GM03348 (cell line): ENCODE measurements at regions not wholly inside any gene's neighbourhood (a gene's known extent, or its start where the extent isn't known, plus 50 kb on each side); places are given as distances from the start of the nearest gene placed in this dataset.
A peak's percentile ranks its signal among the peaks of the same experiment; 100 is the strongest.
"Not testable (repeated sequence)": the region's sequence is repeated elsewhere in the genome, so short reads cannot be mapped to it uniquely, and the experiment has no call there.

Source experiments
- DNase-seq: peaks from one replicate; pipeline ENCODE4 v3.0.0; 2012; ENCODE audit warnings: low spot score

DNA sequence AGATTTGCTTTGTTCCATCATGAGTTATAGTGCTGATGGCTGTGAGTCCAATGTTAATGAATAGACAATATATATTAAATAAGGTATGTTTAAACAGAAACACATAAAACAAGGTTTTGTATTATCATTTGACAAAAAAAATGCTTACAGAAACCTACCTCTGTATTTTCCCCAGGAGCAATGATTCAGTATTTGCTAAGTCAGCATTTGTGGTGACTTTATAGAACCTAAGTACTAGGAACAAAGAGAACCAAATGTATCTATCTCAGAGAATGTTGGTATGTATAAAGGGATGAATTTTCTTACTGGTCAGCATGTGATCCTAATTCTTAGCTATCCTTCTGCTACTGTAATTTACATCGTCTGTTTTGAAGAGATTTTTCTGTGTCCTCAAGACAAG lies 421.5 kb upstream of the SEL1L start:
- DNase-seq, result no peak

DNA sequence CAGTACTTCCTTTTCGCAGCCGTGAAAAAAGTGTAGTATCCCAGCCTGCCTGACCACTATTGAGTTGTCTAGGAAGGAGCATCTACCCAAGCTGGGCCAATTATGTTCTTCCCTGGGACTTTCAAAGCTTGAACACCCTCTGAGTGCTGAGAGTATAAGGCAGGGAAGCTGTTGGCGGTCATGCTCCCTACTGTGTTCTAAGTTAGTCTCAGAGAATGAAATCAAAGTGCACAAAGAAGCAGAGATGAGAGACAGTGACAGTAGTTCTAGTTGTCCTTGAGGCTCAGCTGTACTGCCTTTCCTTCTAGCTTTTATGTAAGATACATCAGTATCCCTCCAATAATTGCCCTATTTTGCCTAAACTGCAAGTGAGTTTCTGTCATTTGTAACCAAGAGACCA lies 427.1 kb upstream of the SEL1L start:
- no peak for DNase-seq

DNA sequence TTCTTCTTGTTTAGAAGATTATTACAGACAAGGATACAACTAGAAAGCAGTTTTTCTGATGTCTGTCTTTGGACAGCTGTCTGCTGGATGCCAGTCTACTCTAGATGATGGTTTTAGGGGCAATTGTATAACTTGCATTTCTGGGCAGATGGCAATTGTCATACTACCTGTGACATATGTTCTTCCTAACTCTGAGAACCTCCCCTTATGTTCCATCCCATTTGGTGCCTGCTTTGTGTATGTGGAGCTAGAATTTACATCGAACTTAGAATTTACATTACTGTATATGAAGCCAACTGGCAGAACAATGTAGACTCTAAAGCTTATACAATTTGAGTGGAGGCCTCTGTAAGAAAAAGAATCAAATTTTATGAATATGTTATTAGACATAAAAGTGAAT lies 430.2 kb upstream of the SEL1L start:
- no peak for DNase-seq

DNA sequence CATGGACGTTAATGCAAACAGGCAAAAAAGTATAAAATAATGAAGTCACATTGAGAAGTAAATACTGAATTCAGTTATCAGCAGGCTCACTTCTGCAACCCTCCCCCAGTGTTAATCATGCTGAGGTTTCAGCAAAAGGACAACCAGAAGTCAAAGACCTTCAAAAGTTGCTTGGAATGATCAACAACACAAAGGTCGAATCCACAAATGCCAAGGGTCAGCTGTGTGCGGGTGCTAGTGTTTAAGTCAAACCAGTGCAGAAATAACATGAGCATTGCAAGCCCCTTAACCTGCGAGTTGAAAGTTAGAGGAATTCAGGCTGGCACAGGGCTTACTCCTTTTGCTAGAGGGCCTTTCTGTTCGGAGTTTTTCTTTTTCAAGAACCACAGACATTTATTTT lies 436.7 kb upstream of the SEL1L start:
- no peak for DNase-seq

DNA sequence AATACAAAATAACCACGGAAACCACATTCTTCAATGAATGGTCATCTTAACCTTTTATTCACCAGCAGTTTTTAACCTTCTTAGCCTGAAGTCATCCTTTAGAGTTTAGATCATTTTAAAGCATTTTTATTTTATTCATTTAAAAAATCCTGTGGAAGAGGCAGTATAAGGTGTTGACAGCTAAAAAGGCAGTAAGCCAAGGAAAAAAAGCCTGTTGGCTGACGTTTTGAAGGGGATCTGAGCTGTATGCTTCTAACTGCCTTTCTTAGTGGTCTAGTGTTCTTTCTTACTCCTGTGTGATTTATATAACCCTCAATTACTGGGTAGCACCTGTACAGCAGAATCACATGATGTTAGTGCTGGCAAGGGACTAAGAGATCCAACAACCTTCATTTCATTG lies 438.3 kb upstream of the SEL1L start:
- no peak for DNase-seq

DNA sequence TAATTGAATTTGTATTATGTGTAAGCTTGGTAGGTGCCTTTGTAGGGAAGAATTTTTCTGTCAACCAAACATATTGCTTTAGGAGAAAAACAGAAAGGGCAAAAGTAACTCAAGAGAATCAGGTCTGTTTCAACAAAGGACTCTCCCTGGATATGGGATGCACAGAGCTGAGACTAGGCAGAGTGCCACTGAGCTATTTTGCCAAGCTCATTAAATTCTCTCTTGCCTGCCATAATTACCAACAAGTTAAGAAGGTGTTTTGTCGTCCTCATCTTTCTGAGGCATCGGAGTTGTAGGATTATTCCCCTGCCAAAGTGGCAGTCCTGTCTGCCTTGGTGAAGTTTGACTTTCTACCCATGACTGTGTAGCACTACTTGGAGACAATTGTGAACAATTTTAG lies 438.9 kb upstream of the SEL1L start:
- DNase-seq, result no peak

DNA sequence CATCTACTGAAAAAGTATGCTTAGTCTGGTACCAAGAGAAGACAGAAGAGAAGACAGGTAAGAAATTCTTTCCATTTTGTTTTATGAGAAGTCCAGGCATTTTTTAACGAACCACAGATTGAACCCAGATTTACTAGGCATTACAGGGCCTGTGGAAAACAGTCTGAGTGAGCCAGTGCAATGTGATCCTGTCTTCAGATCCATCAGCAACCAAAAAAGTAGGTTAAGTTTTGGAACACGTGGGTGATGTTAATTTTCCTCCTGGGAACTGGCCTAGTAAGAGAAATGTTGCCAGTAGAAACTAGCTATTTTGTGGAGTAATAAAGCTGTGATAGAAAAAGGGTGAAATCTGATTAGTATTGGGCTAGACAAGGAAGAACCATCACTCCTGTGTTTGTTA lies 440.9 kb upstream of the SEL1L start:
- DNase-seq, result no peak

DNA sequence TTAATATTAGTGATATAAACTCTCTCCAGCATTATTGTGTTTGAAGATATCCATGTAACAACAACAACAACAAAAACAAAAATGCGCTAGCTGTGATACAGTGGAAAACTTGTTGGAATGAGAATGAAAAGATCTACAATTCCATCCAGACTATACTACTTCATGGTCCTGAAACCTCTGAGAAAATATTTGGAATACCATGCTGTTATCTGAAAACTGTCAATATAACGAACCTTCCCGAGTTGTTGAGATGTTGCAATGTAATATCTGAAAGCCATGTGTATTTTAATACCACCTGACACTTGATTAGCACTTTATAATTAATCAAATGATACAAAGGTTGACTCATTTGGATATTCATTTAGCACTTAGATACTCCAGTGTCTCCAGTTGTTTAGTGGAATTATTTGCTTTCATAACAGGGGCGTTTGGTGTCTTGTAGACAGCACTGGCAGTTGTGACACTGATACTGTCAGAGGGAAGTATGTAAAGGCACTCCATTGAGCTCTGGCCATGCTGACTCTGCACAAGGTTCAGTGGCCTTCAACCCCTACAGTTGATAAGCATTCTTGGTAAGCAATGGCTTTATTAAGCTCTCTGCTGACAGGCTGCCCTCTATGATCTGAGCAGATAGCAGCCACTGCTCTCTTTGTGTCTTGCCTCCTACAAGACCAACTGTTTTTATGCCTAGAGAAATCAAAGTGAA lies 447.1 kb upstream of the SEL1L start:
- no peak for DNase-seq

DNA sequence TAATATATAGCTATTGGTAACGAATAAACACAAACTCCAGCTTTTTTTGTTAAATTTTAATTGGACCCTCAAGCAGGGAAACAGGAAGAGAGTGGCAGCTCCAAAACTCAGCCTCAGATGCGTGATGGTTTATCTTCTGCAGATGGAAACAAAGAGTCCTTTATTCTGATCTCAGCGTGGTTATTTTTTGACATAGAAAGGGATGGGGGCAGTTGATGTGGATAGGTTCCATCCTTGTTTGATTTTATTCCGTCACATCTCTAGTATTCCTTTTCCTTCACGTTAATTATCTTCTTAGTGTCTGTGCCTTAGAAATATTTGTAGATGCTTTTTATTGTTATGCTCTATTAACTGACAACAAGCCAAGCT lies 447.6 kb upstream of the SEL1L start:
- no peak for DNase-seq

DNA sequence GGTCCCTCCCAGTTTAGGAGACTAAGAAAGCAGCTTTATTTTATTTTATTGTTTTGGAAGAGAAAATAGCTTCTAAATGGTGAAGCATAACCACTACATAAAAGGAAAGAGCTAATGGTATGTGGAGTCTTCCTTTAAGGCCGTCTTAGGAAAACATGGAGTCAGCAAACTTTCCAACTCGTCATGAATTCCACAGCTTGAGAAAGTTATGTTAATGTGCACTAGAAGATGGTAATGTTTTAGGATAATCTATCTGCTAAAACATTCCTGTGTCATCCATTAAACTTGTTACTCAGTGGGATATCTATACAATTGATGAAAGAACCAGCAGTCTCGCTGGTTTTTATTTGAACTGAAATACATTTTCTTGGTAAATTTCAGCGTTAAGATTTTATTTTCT lies 448.4 kb upstream of the SEL1L start:
- DNase-seq, result no peak

DNA sequence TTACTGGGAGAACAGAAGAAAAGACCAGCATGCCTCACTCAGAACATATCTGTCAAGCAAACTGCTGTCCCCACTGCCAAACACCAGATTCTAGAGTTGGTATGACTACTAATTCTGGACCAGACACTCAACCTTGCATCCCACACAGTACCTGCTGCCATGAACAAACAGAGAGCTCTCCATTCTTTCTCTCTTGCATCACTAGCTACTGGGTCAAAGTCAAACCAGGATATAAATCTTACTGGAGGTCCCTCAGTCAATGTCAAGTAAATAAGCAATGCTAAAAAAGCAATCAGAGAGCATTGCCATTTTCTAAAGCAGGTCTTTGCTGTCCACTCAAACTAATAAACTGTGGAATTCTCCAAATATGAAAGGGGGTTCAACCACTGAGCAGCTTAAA lies 452.4 kb upstream of the SEL1L start:
- no peak for DNase-seq

DNA sequence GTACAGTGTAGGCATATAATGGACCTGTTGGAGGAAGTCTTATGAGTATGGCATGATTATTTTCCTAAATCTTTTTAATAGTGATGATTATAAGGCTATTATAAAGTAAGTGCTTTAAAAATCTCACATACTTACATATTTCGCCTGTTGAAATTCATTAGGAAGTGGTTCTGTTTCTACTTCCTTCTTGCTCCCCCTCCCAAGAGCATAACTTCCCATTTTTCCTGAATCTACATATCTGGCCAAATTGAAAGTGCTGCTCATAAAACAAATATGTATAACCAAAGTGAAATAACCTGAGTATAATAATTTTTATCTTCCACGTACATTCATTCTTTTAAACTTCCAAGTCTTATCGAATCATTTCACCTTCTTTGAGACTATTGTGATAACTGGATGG lies 455.6 kb upstream of the SEL1L start:
- DNase-seq, result no peak

DNA sequence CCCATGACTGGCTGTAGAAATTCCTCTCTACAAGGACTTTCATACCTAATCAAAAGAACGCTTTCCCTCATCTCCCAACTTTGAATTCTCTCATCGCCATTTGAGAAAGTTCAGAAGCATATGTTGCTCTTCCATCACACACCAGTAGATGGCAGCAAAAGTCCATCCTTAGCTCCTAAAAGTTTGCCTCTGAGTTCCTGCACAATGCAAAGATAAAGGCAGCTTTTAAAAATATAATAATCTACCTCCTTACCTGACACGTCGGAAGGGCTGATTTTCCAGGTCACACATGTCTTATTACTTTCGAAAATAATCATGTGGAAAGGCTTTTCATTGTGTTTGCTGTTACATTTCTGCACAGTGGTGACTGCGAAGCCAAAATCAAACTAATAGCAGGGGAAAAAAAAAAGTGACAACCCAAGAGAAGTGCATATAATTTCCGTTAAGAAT lies 456.7 kb upstream of the SEL1L start:
- peak; percentile 60 for DNase-seq

DNA sequence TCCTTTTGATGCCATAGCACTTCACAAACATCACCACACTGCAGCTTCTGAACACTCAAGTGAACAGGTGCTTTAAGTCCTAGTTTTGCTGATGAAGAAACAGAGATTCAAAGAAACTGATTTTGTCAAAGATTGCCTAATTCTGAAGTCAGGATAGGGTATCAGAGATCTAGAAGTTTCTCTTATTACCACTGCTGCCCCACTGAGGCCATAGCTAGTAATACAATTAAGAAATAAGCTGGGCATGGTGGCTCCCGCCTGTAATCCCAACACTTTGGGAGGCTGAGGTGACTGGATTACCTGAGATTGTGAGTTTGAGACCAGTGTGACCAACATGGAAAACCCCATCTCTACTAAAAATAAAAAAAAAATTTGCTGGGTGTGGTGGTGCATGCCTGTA lies 458.3 kb upstream of the SEL1L start:
- DNase-seq, result peak; percentile 5

DNA sequence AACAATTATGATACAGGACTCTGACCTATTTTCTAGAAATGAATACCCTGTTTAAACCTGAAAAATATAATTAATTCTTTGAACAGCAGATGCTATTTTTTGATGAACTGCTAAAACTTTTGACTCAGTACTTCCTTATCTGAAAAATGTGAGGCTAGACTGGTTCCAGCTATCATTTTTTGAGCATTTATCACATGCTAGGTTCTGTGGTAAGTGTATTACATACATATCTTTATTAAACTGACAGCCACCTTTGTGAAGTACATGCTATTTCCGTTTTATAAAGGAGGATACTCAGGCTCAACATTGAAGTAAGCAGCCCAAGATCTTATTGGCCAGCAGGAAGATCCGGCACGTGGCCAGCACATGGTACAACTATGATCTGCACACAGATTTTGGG lies 459.8 kb upstream of the SEL1L start:
- no peak for DNase-seq

DNA sequence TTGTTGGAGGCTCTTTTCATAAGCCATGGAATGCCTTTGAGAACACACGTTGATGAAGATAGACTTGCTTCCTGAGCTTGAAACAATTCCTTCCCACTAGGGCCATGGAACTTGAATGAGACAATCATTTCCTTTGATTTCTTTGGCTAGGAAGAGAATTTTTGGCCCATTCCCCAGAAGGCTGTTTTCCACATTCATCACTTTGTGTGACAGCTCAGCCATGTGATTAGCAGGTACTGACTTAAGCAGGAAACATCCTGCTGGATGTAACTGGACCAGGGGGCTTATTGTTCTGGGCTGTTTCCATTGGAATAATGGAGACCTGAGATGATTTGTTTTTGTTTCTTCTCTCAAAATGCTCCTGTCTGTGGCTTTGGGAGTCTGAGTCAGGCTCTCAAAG lies 469.8 kb upstream of the SEL1L start:
- no peak for DNase-seq

DNA sequence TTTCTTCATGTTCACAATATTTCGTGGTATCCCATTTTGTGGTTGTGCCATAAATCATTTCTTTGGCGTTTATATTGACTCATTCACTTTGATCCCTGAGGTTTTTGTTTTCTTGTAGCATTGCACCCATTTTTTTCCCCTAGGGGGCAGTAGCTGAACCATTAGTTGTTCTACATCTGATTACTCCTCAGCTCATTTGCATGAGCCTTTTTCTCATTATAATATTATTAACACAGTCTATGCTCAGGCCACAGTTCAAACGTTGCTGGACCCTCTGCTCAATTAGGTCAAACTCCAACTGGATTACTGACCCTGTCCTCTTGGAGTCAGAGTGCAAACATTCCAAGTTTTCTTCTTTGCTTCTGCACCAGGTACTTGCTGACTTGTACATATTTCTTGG lies 475.4 kb upstream of the SEL1L start:
- no peak for DNase-seq

DNA sequence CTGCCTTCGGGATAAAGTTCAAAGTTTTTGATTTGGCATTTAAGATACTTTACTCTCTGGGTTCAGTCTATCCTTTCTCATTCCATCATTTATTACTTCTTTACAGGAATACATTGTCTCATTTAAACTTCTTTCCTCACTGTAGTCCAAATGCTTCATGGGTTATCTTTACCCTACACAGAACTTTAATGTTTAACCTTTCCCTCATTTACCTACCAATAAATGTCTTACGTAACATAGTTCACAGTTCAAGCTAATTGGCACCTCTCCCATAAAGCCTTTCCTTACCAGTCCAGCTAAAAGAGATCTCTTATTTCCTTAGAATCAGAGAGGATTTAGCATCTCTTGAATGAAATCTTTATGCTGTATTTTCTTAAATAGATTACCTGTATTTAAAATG lies 476.3 kb upstream of the SEL1L start:
- no peak for DNase-seq

DNA sequence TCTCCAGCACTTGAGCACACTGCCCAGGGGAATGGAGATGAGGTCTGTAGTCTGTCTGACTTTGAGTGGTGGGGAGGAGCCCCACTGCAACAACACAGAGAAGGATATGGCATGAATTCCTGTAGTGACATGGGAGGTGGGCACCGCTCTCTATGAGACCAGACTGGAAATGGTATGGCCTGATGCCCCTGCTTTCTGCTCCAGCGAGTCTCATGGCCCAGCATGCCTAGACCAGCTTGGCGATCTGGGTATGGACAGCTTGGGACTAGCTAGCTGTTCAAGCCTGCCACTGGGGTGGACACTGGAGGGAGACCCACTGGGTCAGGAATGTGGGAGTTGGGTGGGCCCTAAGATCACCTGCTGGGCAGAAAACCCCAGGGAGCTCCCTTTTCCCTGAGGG lies 477.8 kb upstream of the SEL1L start:
- no peak for DNase-seq

DNA sequence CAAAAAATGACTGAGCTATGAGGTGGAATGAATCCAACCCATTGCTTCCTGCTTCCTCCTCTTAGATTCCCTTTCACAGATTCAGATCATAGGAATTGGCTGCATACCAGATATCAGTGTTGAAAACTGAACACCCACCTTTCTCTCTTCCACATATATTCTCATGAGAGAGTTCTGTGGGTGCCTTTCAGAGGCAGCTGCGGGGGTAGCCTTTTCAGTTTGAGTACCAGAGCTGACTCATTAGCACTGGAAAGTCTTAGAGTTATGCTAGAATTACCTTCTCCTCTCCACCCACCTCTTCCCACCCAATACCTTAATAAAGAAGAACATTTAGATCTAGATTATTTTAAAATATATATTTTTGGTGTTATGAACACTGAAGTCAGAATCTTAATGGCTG lies 495.4 kb upstream of the SEL1L start:
- DNase-seq, result no peak

DNA sequence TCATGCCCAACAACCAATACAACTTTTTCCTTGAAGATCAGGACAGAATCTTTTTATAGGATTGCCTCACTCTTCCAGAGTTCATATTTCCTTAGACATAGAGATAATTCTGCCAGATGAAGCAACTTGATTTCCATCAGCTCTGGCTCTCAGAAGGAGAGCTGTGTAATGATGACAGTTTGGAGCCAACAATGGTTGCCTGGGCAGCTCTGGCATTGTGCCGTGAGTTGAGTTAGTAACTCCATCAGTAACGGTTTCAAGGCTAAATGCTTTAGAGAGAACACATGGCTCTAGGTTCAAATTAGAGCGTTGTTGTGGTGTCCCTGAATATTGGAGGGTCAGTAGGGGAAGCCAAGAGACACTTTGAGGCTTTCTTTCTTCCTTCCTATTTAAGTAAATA lies 501.7 kb upstream of the SEL1L start:
- DNase-seq, result no peak

DNA sequence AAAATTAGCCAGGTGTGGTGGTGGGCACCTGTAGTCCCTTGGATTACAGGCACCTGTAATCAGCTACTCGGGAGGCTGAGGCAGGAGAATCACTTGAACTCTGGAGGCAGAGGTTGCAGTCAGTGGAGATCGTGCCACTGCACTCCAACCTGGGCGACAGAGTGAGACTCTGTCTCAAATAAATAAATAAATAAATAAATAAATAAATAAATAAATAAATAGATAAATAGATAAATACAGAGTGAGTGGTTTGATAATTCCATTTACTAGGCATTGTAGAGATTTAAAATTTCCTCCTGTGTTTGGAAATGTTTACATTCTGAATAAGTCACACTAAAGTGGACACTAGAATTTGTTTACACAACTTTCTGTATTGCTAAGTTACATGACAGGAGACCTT lies 504.4 kb upstream of the SEL1L start:
- not testable (repeated sequence) for DNase-seq

DNA sequence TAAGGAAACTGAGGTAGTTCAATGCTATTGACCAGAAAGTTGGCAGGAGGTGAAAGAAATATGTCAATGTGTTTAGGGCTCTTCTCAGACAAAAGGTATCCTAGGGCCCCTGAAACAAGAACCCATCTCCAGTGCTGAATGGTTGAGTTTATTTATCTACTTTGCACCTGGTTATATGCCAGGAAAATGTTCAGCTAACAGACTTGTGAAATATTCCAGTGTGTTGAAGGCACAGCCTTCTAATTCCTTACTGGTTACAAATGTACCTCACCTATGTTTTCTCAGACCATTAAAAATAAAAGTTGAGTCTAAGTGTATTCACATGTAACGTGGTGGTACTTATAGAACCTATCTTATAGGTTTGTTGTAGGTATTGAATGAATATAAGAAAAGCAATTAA lies 511.7 kb upstream of the SEL1L start:
- DNase-seq, result no peak

DNA sequence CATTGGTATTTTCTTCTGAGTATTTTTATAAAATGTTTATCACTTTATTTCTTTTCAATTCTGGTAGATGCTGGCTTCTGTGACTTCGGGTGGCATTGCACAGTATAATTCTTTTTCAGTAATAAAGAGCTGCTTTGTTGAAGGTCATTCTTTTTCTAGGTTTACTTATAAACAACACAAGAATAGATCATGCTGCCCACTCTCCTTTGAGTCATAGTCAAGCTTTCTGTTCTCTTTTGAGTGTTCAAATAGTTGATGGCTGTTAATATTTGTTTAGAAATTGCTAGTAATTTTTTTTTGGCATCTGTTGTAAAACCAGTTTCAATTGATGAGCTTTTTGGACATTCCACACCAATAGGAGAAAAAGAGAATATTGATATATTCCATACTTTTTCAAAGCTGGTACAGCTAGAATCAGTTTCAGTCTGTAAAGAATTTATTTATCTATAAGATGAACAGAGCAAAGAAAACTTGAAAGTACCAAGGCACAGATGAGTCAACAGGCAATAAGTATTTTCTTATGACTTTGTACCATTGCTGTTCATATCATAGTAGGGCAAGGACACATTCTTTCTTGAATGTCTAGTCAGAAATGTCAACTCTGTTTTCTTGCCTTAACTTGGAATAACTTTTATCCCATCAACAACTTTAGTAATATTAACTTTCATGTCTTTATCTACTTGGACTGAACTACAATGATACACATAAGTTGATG lies 513.0 kb upstream of the SEL1L start:
- DNase-seq, result no peak
